NCI-H526 treated with DMSO at 0.1 percent for 48 hours (cell line): ENCODE measurements at regions not wholly inside any gene's neighbourhood (a gene's known extent, or its start where the extent isn't known, plus 50 kb on each side); places are given as distances from the start of the nearest gene placed in this dataset.

Source experiments
- DNase-seq: peaks from one replicate; lab custom pipeline; 2025; lab: John Stamatoyannopoulos, UW

- DNase-seq = no peak
Measured at GRCh38 chr15:85941186-85941855, 138.3 kb upstream of the AGBL1 start.

- no peak for DNase-seq
Measured at GRCh38 chr15:85942632-85943031, 137.0 kb upstream of the AGBL1 start.

GRCh38 chr15:85943151-85943550, 136.5 kb upstream of the AGBL1 start:
- no peak for DNase-seq

GRCh38 chr15:85943791-85944190, 135.9 kb upstream of the AGBL1 start:
- no peak for DNase-seq

- DNase-seq = no peak
Measured at GRCh38 chr15:85947021-85947420, 132.7 kb upstream of the AGBL1 start.

- DNase-seq = no peak
Measured at GRCh38 chr15:85947936-85948335, 131.7 kb upstream of the AGBL1 start.

- no peak for DNase-seq
Measured at GRCh38 chr15:85950101-85950500, 129.6 kb upstream of the AGBL1 start.

GRCh38 chr15:85954586-85954985, 125.1 kb upstream of the AGBL1 start:
- no peak for DNase-seq

- DNase-seq = no peak
Measured at GRCh38 chr15:85955501-85956391, 123.9 kb upstream of the AGBL1 start.

- no peak for DNase-seq
Measured at GRCh38 chr15:85956532-85957275, 123.0 kb upstream of the AGBL1 start.

GRCh38 chr15:85959611-85960010, 120.1 kb upstream of the AGBL1 start:
- DNase-seq = no peak

GRCh38 chr15:85960381-85960780, 119.3 kb upstream of the AGBL1 start:
- no peak for DNase-seq

- no peak for DNase-seq
Measured at GRCh38 chr15:85961821-85962220, 117.8 kb upstream of the AGBL1 start.

- DNase-seq = no peak
Measured at GRCh38 chr15:85963262-85963760, 116.4 kb upstream of the AGBL1 start.

- DNase-seq = no peak
Measured at GRCh38 chr15:85964471-85964870, 115.2 kb upstream of the AGBL1 start.

GRCh38 chr15:85967553-85967952, 112.1 kb upstream of the AGBL1 start:
- no peak for DNase-seq

GRCh38 chr15:85972805-85973540, 106.7 kb upstream of the AGBL1 start:
- no peak for DNase-seq

- no peak for DNase-seq
Measured at GRCh38 chr15:85973584-85974347, 105.9 kb upstream of the AGBL1 start.

- DNase-seq = no peak
Measured at GRCh38 chr15:85974348-85974705, 105.3 kb upstream of the AGBL1 start.

GRCh38 chr15:85974742-85975141, 104.9 kb upstream of the AGBL1 start:
- DNase-seq = no peak

GRCh38 chr15:85976102-85976501, 103.6 kb upstream of the AGBL1 start:
- no peak for DNase-seq
